ENCODE measurements at regions not wholly inside any gene's neighbourhood (a gene's known extent, or its start where the extent isn't known, plus 50 kb on each side); places are given as distances from the start of the nearest gene placed in this dataset.
"Not testable (repeated sequence)": the region's sequence is repeated elsewhere in the genome, so short reads cannot be mapped to it uniquely, and the experiment has no call there.

DNA sequence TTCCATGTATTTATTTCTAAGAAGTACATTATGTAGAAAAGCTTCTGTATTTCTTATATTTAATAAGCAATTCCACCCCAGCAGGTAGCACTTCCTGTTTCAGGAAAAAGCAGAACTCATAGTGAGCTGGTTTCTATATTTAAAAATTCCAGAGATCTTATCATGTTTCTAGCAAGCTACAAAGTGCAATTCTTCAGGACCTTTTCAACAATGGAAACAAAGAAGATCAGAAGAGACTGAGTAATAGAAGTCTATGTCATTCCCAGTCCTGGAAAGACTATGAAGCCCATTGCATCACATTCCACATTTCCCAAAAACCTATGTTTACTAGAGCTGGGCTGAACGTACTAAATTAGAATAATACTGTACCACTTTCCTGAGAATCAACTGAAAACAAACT lies 302.6 kb upstream of the NRSN1 start:
- DNase-seq, result no peak

DNA sequence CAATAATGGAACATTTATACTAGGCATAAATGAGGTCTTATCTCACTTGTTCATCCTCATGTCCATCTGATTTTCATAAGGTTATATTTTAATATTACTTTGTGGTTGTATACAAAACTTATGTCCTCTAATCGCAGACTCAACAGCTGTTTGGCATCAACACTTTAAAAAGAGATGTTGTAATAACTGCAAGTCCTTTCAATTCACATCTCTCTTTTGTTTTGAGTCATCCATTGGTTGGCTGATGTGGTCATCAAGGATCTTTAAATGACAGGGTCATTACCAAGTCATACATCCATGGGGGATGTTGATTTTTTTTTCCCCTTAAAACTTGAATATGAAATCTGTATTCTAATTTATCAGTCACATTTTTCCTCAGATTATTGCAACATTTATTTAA lies 299.4 kb upstream of the NRSN1 start:
- no peak for DNase-seq

DNA sequence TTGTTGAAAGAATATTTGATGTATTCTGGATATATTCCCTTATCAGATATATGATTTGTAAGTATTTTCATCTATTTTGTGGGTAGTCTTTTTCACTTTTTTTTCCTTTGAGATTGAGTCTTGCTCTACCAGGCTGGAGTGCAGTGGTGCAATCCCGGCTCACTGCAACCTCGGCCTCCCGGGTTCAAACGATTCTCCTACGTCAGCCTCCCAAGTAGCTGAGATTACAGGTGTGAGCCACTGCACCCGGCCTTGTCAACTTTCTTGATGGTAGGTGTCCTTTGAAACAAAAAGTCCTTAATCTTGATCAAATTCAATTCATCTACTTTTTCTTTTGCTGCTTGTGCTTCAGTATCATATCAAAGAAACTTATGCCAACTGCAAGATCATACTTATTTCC lies 297.2 kb upstream of the NRSN1 start:
- no peak for DNase-seq

DNA sequence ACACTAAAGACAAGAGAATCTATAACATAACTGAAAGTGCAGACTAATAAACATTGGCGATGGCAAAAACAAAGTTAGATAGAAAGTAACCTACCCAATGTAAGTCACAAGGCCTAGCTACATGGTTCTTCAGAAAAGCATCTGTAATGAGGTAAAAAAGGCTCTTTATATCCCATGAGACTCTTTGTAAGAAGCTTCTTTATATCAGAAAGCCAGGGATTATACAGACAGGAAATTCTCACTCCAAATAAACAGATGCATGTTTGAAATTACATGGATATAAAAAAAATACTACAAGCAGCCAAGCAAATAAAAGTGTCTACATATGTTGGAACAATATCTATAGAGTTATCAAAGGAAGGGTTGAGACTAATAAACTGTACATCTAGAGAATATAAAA lies 284.9 kb upstream of the NRSN1 start:
- no peak for DNase-seq

DNA sequence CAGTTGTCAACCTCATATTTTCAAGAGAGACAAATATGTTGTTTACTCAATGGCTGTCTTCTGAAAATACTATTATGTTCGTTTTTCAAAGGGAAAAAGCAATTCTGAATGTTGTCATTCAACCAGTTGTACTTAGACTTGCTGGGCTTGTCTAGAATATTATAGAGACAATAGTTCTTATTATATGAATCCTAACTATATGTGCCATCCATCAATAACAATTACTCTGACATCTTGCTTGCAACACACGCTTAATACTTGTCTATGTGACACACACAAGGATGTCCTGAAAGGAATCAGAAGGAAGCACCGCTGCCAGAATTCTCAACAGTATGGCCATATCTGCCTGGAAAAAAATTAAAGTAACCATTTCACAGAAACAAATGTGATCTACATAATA lies 283.3 kb upstream of the NRSN1 start:
- DNase-seq, result no peak

DNA sequence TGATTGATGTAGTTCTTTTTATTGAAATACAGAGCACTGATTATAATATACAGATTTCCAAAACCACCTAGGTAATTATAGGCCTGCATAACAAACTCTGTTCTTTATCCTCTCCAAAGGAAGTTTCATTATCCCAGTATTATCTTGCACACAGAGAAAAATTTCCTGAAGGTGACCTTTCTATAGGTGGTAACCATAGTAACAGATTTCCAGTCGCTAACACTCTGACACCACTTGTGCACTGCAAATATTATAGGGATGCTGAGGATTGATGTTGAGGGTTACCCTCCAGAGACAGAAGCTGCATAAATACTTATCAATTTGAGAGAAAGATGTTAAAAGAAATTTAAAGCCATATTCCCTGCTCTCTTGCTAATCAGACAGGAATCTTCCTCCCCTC lies 274.5 kb upstream of the NRSN1 start:
- no peak for DNase-seq

DNA sequence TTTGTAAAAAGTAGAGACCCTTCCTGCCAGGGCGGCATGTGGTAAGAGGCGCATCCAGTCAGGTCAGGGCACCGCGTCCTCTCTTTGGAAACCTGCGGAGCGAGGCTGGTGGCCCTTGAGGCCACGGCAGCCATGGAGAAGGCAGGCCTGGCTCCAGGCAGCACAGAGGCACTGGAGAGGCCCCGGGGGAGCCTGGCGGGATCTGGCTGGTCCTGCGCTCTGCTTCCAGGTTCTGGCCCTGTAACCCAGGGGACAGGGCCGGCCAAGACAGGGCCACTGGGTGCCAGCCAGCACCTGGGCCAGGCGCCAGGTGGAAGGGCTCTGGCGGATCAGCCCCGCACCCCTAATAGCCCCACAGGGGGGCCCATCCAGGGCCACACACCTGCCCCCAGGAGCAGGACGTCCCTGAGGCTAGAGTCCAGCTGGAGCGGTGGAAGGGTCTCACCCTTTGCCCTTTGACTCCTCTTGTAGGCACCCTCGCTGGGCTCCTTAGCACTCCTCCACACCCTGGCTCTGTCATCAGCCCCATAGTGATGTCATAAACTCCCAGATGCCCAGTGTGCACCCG lies 272.4 kb upstream of the NRSN1 start:
- DNase-seq, result not testable (repeated sequence)

DNA sequence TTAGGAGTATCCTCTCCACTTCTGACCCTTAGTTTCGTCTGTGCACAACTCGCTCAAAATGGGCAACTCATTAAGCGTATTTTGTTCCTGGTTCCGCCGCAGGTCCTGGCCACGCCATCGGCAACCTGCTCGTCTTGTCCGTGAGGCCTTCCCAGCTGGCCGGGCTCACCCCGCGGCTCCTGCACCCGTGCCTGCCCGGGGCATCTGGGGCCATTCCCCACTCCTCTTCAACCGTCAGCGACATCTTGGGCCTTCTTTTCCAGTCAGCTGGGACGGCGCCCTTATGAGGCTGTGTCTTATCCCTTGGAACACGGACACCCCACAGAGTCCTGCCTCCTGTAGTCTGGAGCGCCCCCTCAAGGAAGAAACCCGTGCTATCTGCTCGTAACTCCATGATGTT lies 271.9 kb upstream of the NRSN1 start:
- not testable (repeated sequence) for DNase-seq

DNA sequence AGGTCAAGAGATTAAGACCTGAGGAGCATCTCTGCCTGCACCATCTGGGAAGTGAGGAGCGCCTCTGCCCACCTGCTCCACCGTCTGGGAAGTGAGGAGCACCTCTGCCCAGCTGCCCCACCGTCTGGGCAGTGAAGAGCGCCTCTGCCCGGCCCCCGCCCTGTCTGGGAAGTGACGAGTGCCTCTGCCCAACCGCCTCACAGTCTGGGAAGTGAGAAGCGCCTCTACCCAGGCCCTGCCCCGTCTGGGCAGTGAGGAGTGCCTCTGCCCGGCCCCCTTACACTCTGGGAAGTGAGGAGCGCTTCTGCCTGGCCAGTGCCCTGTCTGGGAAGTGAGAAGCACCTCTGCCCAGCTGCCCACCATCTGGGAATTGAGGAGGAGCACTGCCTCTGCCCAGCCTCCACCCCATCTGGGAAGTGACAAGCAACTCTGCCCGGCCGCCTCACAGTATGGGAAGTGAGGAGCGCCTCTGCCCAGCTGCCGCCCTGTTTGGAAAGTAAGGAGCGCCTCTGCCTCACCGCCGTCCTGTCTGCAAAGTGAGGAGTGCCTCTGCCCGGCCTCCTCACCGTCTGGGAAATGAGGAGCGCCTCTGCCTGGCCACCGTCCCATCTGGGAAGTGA lies 270.4 kb upstream of the NRSN1 start:
- DNase-seq, result no peak

DNA sequence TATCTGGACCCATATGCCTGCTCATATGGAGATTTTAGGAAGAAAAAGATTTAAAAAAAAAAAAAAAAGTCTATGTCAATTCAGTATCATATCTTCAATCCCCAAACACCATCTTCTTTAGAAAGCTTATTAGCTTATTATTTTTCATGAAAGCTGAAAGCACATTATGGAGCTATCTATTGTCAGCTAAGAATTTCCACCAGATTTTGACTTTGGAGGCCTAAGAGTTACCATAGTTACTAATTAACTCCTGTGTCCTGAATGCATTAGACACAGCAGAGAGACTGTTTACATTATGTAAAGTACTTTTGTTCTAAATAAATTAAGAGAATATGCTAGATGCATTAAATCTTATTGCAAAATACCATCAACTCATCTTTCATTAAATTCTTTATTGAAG lies 255.5 kb upstream of the NRSN1 start:
- no peak for DNase-seq

DNA sequence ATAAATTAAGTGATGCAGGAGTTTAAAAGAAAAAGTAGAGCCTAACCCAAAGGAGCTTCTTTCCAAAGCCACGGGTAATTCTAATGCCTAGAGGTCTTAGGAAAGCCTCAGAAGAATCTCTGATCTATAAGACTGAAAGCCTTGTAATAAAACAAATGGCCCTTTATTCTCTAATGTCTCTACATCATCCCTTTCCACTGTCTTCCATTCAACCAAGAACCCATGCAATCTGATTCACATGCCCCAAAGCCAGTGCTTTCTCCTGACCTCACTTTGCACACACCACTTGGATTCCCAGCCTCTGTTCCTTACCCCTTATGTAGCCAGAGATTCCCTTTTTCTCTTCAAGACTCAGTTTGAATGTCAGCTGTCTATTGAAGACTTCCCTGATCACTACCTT lies 252.9 kb upstream of the NRSN1 start:
- DNase-seq, result no peak

DNA sequence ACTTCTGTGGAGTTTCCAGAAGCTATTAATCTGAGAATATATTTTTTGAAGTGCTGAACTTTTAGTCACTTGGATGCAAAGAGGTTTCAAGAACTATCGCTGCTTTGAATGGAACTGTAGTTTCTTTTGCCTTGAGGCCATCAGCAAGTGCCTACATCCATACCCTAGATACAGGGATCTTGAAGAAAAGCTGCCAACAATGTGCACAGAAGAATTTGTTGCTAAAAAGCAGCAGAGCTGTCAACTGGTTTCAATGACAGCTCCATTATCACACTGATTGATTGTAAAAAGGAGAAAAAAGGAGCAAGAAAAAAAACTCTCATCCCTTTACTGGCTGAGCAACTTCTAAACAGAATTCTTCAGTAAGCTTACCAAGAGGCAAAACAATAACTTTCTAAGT lies 251.0 kb upstream of the NRSN1 start:
- no peak for DNase-seq

DNA sequence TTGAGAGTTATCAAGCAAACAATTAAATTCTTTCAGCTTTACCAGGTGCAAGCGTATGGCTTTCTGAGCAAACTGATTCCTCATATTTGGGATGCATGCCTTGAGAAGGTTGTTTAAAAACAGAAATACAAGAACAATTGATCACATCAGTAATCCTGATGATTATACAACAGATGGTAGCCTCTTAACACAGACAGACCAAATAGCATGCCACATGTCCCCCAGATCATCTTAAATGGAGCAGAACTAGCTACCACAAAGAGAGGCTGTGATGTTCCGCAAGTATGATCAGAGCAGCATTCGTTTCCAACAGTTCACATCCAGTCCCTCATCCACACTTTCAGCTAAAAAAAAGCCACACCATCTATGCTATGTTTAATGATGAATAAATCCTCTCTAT lies 246.2 kb upstream of the NRSN1 start:
- no peak for DNase-seq

DNA sequence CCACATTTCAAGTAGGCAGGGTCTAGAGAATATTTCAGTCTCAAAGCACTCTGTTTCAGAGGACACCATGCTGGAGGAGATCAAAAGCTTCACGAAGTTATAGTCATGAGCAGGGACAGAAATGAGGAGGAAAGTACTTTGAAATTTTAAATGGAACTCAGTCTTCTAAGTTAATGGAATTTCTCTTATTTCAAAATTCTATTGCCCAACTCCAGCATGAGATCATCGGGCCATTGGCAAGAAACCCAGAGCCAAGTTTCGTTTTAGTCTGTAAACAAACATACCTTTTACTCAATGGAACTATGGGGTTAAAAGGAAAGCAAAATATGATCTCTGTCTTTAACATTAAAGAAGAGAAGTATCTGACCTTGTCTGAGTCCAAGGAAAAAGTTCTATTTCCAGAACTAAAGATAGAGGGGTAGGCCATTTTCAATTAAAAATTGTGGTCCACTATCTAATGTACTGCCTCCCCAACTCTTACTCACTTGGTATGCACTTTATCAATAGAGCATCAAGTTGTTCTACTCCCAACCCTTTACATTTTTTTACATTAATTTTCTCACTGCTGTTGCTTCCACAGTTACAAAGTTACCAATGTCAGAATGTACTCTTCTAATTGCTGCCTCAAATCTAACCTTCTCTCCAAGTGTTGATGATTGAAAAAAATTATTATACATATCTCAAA lies 235.3 kb upstream of the NRSN1 start:
- no peak for DNase-seq

DNA sequence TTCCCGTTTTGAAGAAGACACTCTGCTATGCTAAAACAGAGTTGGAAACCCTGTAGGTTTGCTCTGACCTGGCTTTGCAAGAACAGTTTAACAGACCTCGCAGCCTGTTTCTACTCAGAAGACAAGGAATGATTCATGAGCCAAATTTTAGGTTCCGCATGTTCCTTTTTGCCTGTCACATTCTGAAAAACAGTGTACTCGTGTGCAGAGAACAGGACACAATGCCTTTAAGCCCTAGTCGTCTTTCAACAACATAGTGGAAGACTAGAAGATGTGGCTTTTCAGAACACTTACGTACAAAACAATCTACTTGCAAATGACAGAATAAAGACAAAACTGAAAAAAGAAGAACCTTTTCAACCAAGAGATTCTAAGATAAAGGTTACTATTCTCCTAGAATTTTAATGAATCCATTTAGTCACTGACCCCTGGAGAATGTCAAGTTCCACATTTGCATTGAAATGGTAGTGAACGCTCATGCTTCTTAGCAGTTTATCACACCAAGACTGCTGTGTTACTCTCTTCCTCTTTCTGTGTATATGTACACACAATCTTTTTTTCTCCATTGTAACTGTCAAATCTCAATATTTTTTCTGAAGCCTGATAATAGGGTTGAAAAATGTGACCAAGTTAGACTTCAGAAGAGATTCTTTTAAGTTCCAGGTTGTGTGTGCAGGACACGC lies 220.7 kb upstream of the NRSN1 start:
- no peak for DNase-seq

DNA sequence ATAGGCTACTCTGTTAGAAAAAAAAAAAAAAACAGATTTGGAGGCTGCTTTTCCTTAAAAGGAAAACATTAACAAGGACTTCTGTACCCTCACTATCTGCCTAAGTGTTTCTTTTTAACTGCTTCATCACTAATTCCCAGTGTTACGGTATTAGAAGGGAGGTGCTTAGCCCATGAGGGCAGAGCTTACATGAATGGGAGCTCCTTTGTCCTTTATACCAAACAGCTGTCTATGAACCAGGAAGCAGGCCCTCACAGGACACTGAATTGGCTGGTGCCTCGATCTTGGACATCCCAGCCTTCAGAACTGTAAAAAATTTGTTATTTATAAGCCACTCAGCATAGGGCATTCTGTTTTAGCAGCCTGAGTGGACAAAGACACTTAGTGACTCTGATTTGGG lies 215.6 kb upstream of the NRSN1 start:
- DNase-seq, result no peak

DNA sequence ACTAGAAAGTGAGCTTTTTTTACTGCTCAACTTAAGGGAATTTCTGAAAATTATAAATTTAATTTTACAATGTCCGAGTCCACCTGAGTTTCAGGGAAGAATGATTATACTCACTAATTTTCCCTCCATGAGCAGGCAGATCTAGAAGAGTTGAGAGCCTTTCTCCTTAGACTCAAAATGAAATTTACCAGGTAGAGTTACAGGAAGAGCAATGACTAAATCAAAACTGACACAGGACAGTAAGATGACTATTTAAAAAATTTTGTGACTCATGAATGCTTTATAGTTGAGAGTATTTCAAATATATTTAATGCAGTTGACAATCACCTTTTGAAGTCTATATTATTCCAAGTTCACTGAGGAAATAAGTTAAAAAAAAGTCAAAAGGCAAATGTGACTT lies 198.1 kb upstream of the NRSN1 start:
- no peak for DNase-seq

DNA sequence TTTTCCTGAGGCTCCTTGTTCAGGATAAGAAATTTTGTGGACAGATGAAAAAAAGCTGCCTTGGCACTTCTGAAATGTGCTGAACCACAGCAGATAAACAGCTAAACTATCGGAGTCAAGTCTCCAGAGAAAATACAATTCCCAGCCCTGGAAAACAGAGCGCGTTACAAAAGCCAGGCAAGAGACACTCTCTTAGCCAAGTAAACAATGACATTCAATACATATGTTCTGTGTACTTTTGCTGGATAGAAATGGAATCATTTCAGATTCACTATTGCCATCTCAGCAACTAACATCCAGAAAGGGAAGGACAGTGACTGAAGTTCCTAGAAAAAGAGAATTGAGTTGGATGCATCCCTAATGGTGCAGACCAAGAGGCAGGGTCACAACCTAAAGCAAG lies 196.8 kb upstream of the NRSN1 start:
- DNase-seq, result no peak

DNA sequence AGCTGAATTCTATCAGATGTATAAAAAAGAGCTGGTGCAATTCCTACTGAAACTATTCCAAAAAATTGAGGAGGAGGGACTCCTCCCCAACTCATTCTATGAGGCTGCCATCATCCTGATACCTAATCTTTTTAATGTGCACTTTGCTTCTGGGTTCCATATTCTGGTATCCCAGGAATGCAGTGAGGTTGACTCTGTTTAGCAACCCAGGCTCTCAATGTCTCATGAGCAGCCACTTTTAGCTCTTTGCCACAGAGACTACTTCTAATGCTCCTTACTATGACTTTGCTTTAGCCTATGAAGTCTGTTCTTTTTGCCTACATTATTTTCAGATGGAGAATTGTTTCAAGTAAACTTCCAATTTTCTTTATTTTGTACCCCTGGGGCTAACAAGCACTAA lies 185.5 kb upstream of the NRSN1 start:
- no peak for DNase-seq

DNA sequence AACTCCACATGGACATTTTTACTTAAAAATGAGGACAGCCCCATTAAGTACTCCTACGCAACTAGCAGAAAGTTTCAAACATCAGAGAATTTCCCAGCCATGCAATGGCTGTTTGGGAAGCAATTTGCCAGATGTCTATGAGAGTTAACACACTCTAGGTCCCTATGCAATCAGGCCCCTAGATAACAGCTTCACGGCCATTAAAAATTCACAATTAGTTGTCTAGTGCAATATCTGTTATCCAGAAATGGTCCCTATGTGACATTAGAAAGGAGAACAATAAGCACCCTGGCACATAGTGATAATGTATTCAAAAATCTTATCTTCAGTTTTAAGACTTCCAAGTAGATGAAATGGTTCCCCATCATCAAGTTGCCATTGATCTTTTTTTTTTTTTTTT lies 174.3 kb upstream of the NRSN1 start:
- DNase-seq, result no peak

DNA sequence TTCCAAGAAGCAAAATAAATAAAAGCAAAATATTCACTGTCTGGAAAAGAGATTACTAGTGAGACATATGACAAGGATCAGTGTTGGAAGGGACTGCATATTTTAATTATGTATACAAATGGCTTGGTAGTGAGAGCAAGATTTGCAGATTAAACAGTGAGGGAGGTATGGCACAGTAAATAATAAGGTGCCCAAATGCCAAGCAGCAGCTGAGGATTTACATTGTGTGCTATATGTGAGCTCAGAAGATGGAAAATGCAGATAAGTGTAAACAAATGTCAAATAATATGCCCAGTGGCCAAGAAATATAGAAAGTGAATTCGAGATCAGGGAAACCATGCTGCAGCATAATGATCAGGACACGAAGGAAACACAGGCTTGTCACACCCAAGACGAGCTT lies 173.8 kb upstream of the NRSN1 start:
- no peak for DNase-seq

DNA sequence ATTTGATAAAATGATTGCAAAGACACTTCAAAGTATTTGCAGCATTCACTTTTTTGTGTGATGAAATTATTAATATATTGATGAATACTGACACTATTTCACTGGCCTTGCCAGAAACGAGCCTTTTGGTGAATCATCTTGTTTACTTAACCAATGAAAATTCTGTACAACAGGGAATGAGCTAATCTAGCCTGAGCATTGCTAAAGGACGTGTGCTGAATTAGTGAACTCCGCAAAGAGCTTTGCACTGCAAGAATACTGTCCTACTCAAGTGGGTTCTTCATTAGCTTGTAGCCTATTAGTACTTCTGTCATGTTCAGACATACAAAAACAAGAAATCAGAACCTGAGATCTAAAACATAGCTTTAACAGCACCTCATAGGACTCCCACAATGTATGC lies 172.0 kb upstream of the NRSN1 start:
- DNase-seq, result no peak

DNA sequence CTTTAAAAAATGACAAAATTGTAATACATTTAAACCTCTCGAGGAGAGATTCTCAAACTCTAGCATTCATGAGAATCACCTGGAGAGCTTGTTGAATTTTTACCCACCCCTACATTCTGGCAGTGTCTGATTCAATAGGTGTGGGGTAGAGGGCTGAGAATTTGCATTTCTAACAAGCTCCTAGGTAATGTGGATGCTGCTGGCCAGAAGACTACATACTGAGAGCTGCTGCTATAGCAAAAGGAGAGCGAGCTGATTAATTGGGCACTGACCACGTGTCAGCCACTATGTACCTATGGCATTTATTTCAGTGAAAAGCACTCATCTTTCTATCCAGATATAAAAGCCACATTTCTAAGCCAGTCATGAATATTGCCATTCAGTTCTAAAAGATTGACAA lies 169.0 kb upstream of the NRSN1 start:
- no peak for DNase-seq

DNA sequence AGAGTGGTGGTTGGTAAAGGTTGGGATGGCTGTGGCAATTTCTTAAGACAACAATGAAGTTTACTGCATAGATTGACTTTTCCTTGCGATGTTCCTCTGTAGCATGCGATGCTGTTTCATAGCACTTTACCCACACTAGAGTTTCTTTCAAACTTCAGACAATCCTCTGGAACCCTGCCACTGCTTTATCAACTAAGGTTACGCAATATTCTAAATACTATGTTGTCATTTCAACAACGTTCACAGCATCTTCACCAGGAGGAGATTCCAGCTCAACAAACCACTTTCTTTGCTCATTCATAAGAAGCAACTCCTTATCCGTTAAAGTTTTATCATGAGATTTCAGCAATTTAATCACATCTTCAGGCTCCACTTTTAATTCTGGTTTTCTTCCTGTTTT lies 161.2 kb upstream of the NRSN1 start:
- no peak for DNase-seq

Measured in C1 segment of cervical spinal cord (tissue), 14 donors.